ENCODE measurements at regions not wholly inside any gene's neighbourhood (a gene's known extent, or its start where the extent isn't known, plus 50 kb on each side); places are given as distances from the start of the nearest gene placed in this dataset.

GRCh38 chr1:83698644-83699043, 300.3 kb downstream of the TTLL7 start:
- Histone ChIP-seq H3K27me3 (no peaks in the 10 kb centered on the region), H3K4me1 (peaks cover 0 to 5% (median 0%) of the 10 kb centered on the region in 4 donors), H3K9me3 (no peaks in the 10 kb centered on the region), H3K27ac (no peak overlapping the region), H3K4me3 (no peak overlapping the region), H3K36me3 (no peaks in the 10 kb centered on the region)
- no peak for DNase-seq
- no peak for ATAC-seq (ENCODE audit: low FRiP score in 2 of 2)
- TF ChIP-seq EP300 (IDR thresholded peaks at IDR 0.05) = no peak
- no peak for TF ChIP-seq POLR2AphosphoS5 (IDR thresholded peaks at IDR 0.05)
- no peak for TF ChIP-seq POLR2A (IDR thresholded peaks at IDR 0.05)
- TF ChIP-seq, protein P1, sequence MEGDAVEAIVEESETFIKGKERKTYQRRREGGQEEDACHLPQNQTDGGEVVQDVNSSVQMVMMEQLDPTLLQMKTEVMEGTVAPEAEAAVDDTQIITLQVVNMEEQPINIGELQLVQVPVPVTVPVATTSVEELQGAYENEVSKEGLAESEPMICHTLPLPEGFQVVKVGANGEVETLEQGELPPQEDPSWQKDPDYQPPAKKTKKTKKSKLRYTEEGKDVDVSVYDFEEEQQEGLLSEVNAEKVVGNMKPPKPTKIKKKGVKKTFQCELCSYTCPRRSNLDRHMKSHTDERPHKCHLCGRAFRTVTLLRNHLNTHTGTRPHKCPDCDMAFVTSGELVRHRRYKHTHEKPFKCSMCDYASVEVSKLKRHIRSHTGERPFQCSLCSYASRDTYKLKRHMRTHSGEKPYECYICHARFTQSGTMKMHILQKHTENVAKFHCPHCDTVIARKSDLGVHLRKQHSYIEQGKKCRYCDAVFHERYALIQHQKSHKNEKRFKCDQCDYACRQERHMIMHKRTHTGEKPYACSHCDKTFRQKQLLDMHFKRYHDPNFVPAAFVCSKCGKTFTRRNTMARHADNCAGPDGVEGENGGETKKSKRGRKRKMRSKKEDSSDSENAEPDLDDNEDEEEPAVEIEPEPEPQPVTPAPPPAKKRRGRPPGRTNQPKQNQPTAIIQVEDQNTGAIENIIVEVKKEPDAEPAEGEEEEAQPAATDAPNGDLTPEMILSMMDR (IDR thresholded peaks at IDR 0.05) = no peak
- 82 to 89% methylated on average over 2 of the region's 2 CpGs for WGBS, 2 donors

DNA sequence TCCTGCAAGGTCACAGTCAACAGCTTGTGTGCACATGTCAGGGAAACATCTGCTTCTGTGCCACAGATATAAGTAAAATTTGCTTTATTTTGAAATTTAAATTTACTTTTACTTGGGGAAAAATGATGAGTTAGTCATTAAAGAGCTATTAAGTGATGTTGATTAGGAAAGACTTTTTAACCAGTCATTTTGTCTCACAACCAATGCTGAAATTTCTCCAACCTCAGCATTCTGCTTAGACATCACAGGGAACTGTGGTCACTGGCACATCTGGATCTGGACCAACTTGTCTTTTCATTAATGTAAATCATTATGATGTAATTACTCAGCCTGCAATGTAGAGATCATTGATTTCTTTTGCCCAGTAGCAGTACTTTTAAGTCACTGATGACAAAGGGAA, 301.0 kb downstream of the TTLL7 start:
- DNase-seq = no peak
- Histone ChIP-seq H3K4me1 (peaks cover 0 to 5% (median 0%) of the 10 kb centered on the region in 4 donors), H3K9me3 (no peaks in the 10 kb centered on the region), H3K27ac (no peak overlapping the region), H3K36me3 (no peaks in the 10 kb centered on the region), H3K27me3 (no peaks in the 10 kb centered on the region), H3K4me3 (no peak overlapping the region)
- TF ChIP-seq POLR2A (IDR thresholded peaks at IDR 0.05) = no peak
- TF ChIP-seq EP300 (IDR thresholded peaks at IDR 0.05) = no peak
- TF ChIP-seq, protein P1 (IDR thresholded peaks at IDR 0.05) = no peak
- no peak for TF ChIP-seq POLR2AphosphoS5 (IDR thresholded peaks at IDR 0.05)
- ATAC-seq (ENCODE audit: low FRiP score in 2 of 2) = no peak

GRCh38 chr1:83697220-83697619, 301.7 kb downstream of the TTLL7 start:
- 75 to 81% methylated on average over 2 of the region's 2 CpGs for WGBS, 2 donors
- Histone ChIP-seq H3K9me3 (no peaks in the 10 kb centered on the region), H3K4me3 (no peak overlapping the region), H3K27me3 (no peaks in the 10 kb centered on the region), H3K27ac (no peak overlapping the region), H3K4me1 (peaks cover 0 to 5% (median 1%) of the 10 kb centered on the region in 4 donors), H3K36me3 (no peaks in the 10 kb centered on the region)
- TF ChIP-seq EP300 (IDR thresholded peaks at IDR 0.05) (no peak), POLR2A (IDR thresholded peaks at IDR 0.05) (no peak), POLR2AphosphoS5 (IDR thresholded peaks at IDR 0.05) (no peak)
- no peak for ATAC-seq (ENCODE audit: low FRiP score in 2 of 2)
- DNase-seq = no peak

- H3K27me3 ChIP-seq = no peaks in the 10 kb centered on the region
- H3K9me3 ChIP-seq = no peaks in the 10 kb centered on the region
- TF ChIP-seq POLR2AphosphoS5 (IDR thresholded peaks at IDR 0.05) (no peak), EP300 (IDR thresholded peaks at IDR 0.05) (no peak), POLR2A (IDR thresholded peaks at IDR 0.05) (no peak)
- H3K4me3 ChIP-seq = no peak overlapping the region
- DNase-seq = no peak
- H3K4me1 ChIP-seq = peaks cover 0 to 5% (median 1%) of the 10 kb centered on the region in 4 donors
- ATAC-seq (ENCODE audit: low FRiP score in 2 of 2) = no peak
- H3K27ac ChIP-seq = no peak overlapping the region
- no peaks in the 10 kb centered on the region for H3K36me3 ChIP-seq
Measured at GRCh38 chr1:83694449-83694848, 304.5 kb downstream of the TTLL7 start.

- DNase-seq = no peak
Measured at GRCh38 chr1:83693427-83694126, 305.4 kb downstream of the TTLL7 start.

More at GRCh38 chr1:83693427-83694126, 305.4 kb downstream of the TTLL7 start:
- TF ChIP-seq, protein P1 (IDR thresholded peaks at IDR 0.05) = no peak
- Histone ChIP-seq H3K36me3 (no peaks in the 10 kb centered on the region), H3K27me3 (no peaks in the 10 kb centered on the region), H3K9me3 (no peaks in the 10 kb centered on the region), H3K27ac (peak overlapping the region in 1 of 4 donors; percentile 10), H3K4me3 (peak overlapping the region in 2 of 4 donors; percentile 43), H3K4me1 (peaks cover 0 to 5% (median 1%) of the 10 kb centered on the region in 4 donors)
- ATAC-seq (ENCODE audit: low FRiP score in 2 of 2) = peak in 1 of 2 donors; percentile 44
- 30 to 32% methylated on average over 12 of the region's 12 CpGs for WGBS, 2 donors

All from upper lobe of left lung (tissue), 6 donors.